Naive thymus-derived CD4-positive, alpha-beta T cell (primary cell): ENCODE measurements at regions not wholly inside any gene's neighbourhood (a gene's known extent, or its start where the extent isn't known, plus 50 kb on each side); places are given as distances from the start of the nearest gene placed in this dataset.
"Not testable (repeated sequence)": the region's sequence is repeated elsewhere in the genome, so short reads cannot be mapped to it uniquely, and the experiment has no call there.

Experiments used
- ATAC-seq: fragments of 150-1000 bp; cut with Tn5 transposase; 2 replicates; pipeline ENCODE4 v1.10.0; 2021; ENCODE audit warnings: mild to moderate bottlenecking, moderate library complexity
- CTCF ChIA-PET: fragments of 350-600 bp; sonication (Branson Sonifier 250); formaldehyde crosslinking; loops from one replicate; lab custom pipeline; 2021; ENCODE audit warnings: antibody characterized with exemption; lab: Charles Lee
- POLR2A ChIA-PET: fragments of 350-600 bp; sonication (Branson Sonifier 250); formaldehyde crosslinking; loops from one replicate; lab custom pipeline; 2021; ENCODE audit warnings: antibody characterized with exemption, inconsistent platforms; lab: Charles Lee
- DNase-seq, 9 donors: peaks; one replicate each; pipeline versions ENCODE4 v3.0.0 to v3.0.0-alpha.2; 2020 to 2022; ENCODE audit warnings: mixed read lengths in 1 of 9
- H3K27ac ChIP-seq: one replicate; pipeline ENCODE4 v1.7.0; 2013; ENCODE audit warnings: mild to moderate bottlenecking, low read depth, low read length, moderate library complexity
- H3K27me3 ChIP-seq, 2 donors: one replicate each; pipeline ENCODE4 v1.7.0; 2013; ENCODE audit warnings: low read length in 2 of 2, mild to moderate bottlenecking in 2 of 2, moderate library complexity in 2 of 2; ENCODE audit not compliant: control insufficient read depth in 2 of 2, insufficient read depth in 2 of 2
- H3K36me3 ChIP-seq, 3 experiments: 1 replicate in 2 of 3; 2 replicates in 1 of 3; pipeline ENCODE4 v1.7.0; 2013; ENCODE audit warnings: low read length in 3 of 3, mild to moderate bottlenecking in 3 of 3, moderate library complexity in 1 of 3; ENCODE audit not compliant: insufficient read depth in 3 of 3, control insufficient read depth in 2 of 3
- H3K4me1 ChIP-seq, 2 donors: one replicate each; pipeline ENCODE4 v1.7.0; 2013; ENCODE audit warnings: low read length in 2 of 2, mild to moderate bottlenecking in 2 of 2, moderate library complexity in 1 of 2; ENCODE audit not compliant: control insufficient read depth in 2 of 2, insufficient read depth in 2 of 2
- H3K4me3 ChIP-seq: 2 replicates; pipeline ENCODE4 v1.7.0; 2013; ENCODE audit warnings: mild to moderate bottlenecking, low read length
- H3K9me3 ChIP-seq, 3 experiments: 1 replicate in 2 of 3; 2 replicates in 1 of 3; pipeline ENCODE4 v1.7.0; 2013; ENCODE audit warnings: low read length in 3 of 3; ENCODE audit not compliant: control insufficient read depth in 2 of 3
- H3K27ac Mint-ChIP-seq, 9 donors: one replicate each; pipeline ENCODE4 v1.8.0; 2020 to 2022; ENCODE audit warnings: mixed read lengths in 9 of 9, mild to moderate bottlenecking in 8 of 9, moderate library complexity in 5 of 9, inconsistent platforms in 2 of 9
- H3K27me3 Mint-ChIP-seq, 5 donors: one replicate each; pipeline ENCODE4 v1.8.0; 2021 to 2022; ENCODE audit warnings: mixed read lengths in 5 of 5, mild to moderate bottlenecking in 1 of 5
- H3K36me3 Mint-ChIP-seq, 5 donors: one replicate each; pipeline ENCODE4 v1.8.0; 2020 to 2022; ENCODE audit warnings: mixed read lengths in 5 of 5, mild to moderate bottlenecking in 3 of 5, inconsistent platforms in 1 of 5
- H3K4me1 Mint-ChIP-seq, 7 donors: one replicate each; pipeline ENCODE4 v1.8.0; 2020 to 2022; ENCODE audit warnings: mixed read lengths in 7 of 7, mild to moderate bottlenecking in 3 of 7, inconsistent platforms in 1 of 7
- H3K4me3 Mint-ChIP-seq, 10 donors: one replicate each; pipeline ENCODE4 v1.8.0; 2020 to 2022; ENCODE audit warnings: mild to moderate bottlenecking in 10 of 10, mixed read lengths in 10 of 10, moderate library complexity in 6 of 10, inconsistent platforms in 2 of 10
- H3K9me3 Mint-ChIP-seq, 11 donors: one replicate each; pipeline ENCODE4 v1.8.0; 2020 to 2022; ENCODE audit warnings: mixed read lengths in 11 of 11, mild to moderate bottlenecking in 4 of 11, inconsistent platforms in 1 of 11, moderate library complexity in 1 of 11
- intact Hi-C, 2 donors: fragments of 100-400 bp; cut with micrococcal nuclease; formaldehyde crosslinking; loops; one replicate each; pipeline ENCODE4 v1.15.1; 2023

GRCh38 chr13:43971324-43971723 lies 91.6 kb downstream of the LACC1 start:
- H3K9me3 Mint-ChIP-seq, H3K27me3 ChIP-seq, H3K27me3 Mint-ChIP-seq, H3K27ac ChIP-seq, H3K36me3 ChIP-seq, H3K4me1 Mint-ChIP-seq, H3K4me3 Mint-ChIP-seq, intact Hi-C loops, DNase-seq, CTCF ChIA-PET, H3K9me3 ChIP-seq, H3K27ac Mint-ChIP-seq, H3K4me3 ChIP-seq, ATAC-seq, H3K36me3 Mint-ChIP-seq, POLR2A ChIA-PET, H3K4me1 ChIP-seq: not testable (repeated sequence)

GRCh38 chr13:43977911-43978310 lies 98.2 kb downstream of the LACC1 start:
- no peak overlapping the region for H3K27ac ChIP-seq
- ATAC-seq = no peak
- Mint-ChIP-seq H3K4me3 (no peak overlapping the region), H3K9me3 (peaks cover 0 to 13% (median 6%) of the 10 kb centered on the region in 11 donors), H3K27ac (no peak overlapping the region), H3K36me3 (peaks cover 0 to 5% (median 0%) of the 10 kb centered on the region in 5 donors), H3K4me1 (peaks cover 0 to 4% (median 0%) of the 10 kb centered on the region in 7 donors), H3K27me3 (peaks cover 0 to 40% (median 32%) of the 10 kb centered on the region in 5 donors)
- H3K4me3 ChIP-seq = no peak overlapping the region
- H3K36me3 ChIP-seq = no peaks in the 10 kb centered on the region
- ChIA-PET CTCF (no interaction called here), POLR2A (no interaction called here)
- no peaks in the 10 kb centered on the region for H3K4me1 ChIP-seq
- no peak for DNase-seq
- H3K9me3 ChIP-seq = no peaks in the 10 kb centered on the region
- intact Hi-C loops = no loop called here
- H3K27me3 ChIP-seq = no peaks in the 10 kb centered on the region

GRCh38 chr13:43978688-43979087 lies 99.0 kb downstream of the LACC1 start:
- intact Hi-C loops = no loop called here
- H3K4me1 ChIP-seq = no peaks in the 10 kb centered on the region
- Mint-ChIP-seq H3K36me3 (peaks cover 0 to 5% (median 0%) of the 10 kb centered on the region in 5 donors), H3K9me3 (peaks cover 0 to 13% (median 6%) of the 10 kb centered on the region in 11 donors), H3K27ac (no peak overlapping the region), H3K4me3 (no peak overlapping the region), H3K27me3 (peaks cover 0 to 40% (median 32%) of the 10 kb centered on the region in 5 donors), H3K4me1 (peaks cover 0 to 4% (median 0%) of the 10 kb centered on the region in 7 donors)
- ATAC-seq = no peak
- no peak overlapping the region for H3K27ac ChIP-seq
- H3K36me3 ChIP-seq = no peaks in the 10 kb centered on the region
- CTCF ChIA-PET = no interaction called here
- DNase-seq = no peak
- no peaks in the 10 kb centered on the region for H3K27me3 ChIP-seq
- no peaks in the 10 kb centered on the region for H3K9me3 ChIP-seq
- no peak overlapping the region for H3K4me3 ChIP-seq
- POLR2A ChIA-PET = no interaction called here

- peaks cover 0 to 13% (median 6%) of the 10 kb centered on the region in 11 donors for H3K9me3 Mint-ChIP-seq
- no peak overlapping the region for H3K27ac ChIP-seq
- no peak for ATAC-seq
- no peaks in the 10 kb centered on the region for H3K27me3 ChIP-seq
- no peaks in the 10 kb centered on the region for H3K36me3 ChIP-seq
- H3K27ac Mint-ChIP-seq = no peak overlapping the region
- peaks cover 0 to 5% (median 0%) of the 10 kb centered on the region in 5 donors for H3K36me3 Mint-ChIP-seq
- H3K4me3 ChIP-seq = no peak overlapping the region
- ChIA-PET POLR2A (no interaction called here), CTCF (no interaction called here)
- H3K4me3 Mint-ChIP-seq = no peak overlapping the region
- peaks cover 2 to 40% (median 32%) of the 10 kb centered on the region in 5 donors for H3K27me3 Mint-ChIP-seq
- intact Hi-C loops = no loop called here
- peaks cover 0 to 4% (median 0%) of the 10 kb centered on the region in 7 donors for H3K4me1 Mint-ChIP-seq
- no peaks in the 10 kb centered on the region for H3K9me3 ChIP-seq
- H3K4me1 ChIP-seq = no peaks in the 10 kb centered on the region
- DNase-seq = no peak
Observed at GRCh38 chr13:43979492-43979891, 99.8 kb downstream of the LACC1 start.

GRCh38 chr13:43980587-43980986 lies 100.9 kb downstream of the LACC1 start:
- ChIA-PET POLR2A (no interaction called here), CTCF (no interaction called here)
- H3K9me3 ChIP-seq = no peaks in the 10 kb centered on the region
- Mint-ChIP-seq H3K36me3 (peaks cover 0 to 5% (median 0%) of the 10 kb centered on the region in 5 donors), H3K9me3 (peaks cover 0 to 13% (median 6%) of the 10 kb centered on the region in 11 donors), H3K27ac (no peak overlapping the region), H3K4me1 (peaks cover 0 to 4% (median 0%) of the 10 kb centered on the region in 7 donors), H3K27me3 (peaks cover 2 to 40% (median 32%) of the 10 kb centered on the region in 5 donors), H3K4me3 (no peak overlapping the region)
- ATAC-seq = no peak
- H3K4me3 ChIP-seq = no peak overlapping the region
- H3K4me1 ChIP-seq = no peaks in the 10 kb centered on the region
- no peaks in the 10 kb centered on the region for H3K36me3 ChIP-seq
- DNase-seq = no peak
- H3K27me3 ChIP-seq = no peaks in the 10 kb centered on the region
- intact Hi-C loops = loop anchor here in 1 of 2 donors (10.0 kb wide), 1 partner anchor 46 kb away; no protein-coding TSS in a partner anchor
- no peak overlapping the region for H3K27ac ChIP-seq

- peaks cover 2 to 38% (median 29%) of the 10 kb centered on the region in 5 donors for H3K27me3 Mint-ChIP-seq
- H3K27ac Mint-ChIP-seq = no peak overlapping the region
- H3K9me3 ChIP-seq = no peaks in the 10 kb centered on the region
- no peak overlapping the region for H3K27ac ChIP-seq
- H3K4me1 Mint-ChIP-seq = peaks cover 0 to 4% (median 0%) of the 10 kb centered on the region in 7 donors
- H3K4me3 Mint-ChIP-seq = no peak overlapping the region
- H3K27me3 ChIP-seq = no peaks in the 10 kb centered on the region
- ATAC-seq (no peak), DNase-seq (no peak)
- no peaks in the 10 kb centered on the region for H3K4me1 ChIP-seq
- no peak overlapping the region for H3K4me3 ChIP-seq
- CTCF ChIA-PET = no interaction called here
- peaks cover 0 to 5% (median 0%) of the 10 kb centered on the region in 5 donors for H3K36me3 Mint-ChIP-seq
- no peaks in the 10 kb centered on the region for H3K36me3 ChIP-seq
- POLR2A ChIA-PET = no interaction called here
- H3K9me3 Mint-ChIP-seq = peaks cover 0 to 11% (median 4%) of the 10 kb centered on the region in 11 donors
- intact Hi-C loops = loop anchor here in 1 of 2 donors (10.0 kb wide), 1 partner anchor 46 kb away; no protein-coding TSS in a partner anchor
Observed at GRCh38 chr13:43981091-43981490, 101.4 kb downstream of the LACC1 start.
